NCI-H2029 (cell line): ENCODE measurements at regions not wholly inside any gene's neighbourhood (a gene's known extent, or its start where the extent isn't known, plus 50 kb on each side); places are given as distances from the start of the nearest gene placed in this dataset.

ENCODE experiments used
- DNase-seq: peaks from one replicate; lab custom pipeline; 2025; lab: John Stamatoyannopoulos, UW

DNA sequence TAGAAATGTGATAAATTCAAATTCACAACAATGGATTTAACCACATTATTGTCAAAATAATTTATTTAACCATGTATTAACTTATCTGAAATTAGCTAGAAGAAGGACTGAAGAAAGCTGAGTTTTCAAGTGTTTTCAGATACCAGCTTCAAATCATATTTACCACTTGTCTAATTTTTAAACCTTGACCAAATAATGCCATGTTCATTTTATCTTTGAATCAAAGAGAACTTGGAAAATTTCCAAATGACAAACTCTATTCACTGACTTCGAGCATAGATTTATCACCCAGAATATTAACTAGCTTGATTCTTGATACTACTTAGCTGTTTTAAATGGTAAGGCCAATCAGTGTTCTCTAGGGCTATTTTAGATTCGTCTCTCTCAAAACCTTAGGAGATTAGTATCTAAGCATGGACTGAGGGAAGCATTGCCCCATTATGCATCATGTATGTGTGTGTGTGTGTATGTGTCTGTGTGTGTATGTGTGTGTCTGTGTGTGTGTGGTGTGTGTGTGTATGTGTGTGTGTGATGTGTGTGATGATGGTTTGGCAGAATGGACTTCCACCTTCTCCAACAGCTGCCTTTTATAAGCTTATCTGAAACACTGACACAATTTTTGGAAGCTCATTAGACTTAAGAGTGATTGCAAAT, 667.5 kb upstream of the FANCL start:
- DNase-seq = no peak

- no peak for DNase-seq
Observed at GRCh38 chr2:58907644-58908043, 666.5 kb upstream of the FANCL start.

GRCh38 chr2:58906081-58906645, 665.0 kb upstream of the FANCL start:
- no peak for DNase-seq

GRCh38 chr2:58904095-58904494, 663.0 kb upstream of the FANCL start:
- no peak for DNase-seq

DNA sequence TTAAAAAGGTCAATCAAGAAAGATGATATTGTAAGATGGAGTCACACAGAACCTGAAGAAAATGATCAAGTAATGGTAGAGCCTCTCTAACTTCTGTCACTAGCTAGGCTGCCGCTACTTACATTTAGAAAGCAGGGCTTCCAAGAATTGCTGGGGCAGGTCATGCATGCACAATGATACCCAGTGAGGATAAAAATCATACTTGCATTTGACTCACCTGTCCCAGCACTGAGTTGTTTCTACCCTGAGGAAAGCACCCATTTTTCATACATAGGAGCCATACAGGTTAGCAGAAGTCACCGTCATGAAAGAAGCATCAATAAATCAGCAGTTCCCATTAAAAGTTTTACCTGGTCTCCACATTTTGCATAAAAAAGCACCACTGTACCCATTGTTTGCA, 662.3 kb upstream of the FANCL start:
- DNase-seq = no peak

DNA sequence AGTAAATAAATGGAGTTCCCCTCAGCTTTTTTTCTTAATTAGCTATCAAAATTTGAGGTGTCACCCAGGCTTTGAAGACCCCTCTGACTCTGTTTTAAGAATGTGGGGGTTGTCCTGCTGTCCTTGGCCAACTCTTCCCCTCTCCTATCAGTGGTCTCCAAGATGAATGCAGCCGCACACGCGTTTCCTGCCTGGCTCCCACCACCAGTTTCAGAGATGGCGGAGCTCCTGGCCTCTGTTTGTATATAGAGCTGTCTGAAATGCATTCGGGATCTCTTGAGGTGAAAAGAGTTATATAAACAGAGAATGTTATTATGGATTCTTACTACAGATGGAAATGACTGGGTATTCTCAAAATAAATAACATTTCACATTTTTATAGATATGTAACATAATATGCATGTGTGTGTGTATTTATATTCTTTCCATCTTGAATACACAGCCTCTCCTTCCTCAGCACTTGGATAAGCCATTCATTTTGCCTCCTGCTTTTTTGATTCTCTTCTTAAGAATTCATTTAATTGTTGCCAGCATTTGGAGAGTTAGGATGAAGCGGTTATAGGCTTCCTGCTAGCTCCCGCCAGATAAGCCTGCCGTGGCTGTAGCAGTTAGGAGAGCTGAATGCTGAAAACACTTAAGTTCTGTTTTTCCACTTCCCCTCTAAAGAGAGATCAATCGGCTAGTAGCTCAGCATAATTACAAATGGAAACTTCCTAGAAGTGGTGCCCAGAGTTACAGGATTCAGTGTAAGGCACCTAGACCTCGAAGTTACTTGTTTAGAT, 659.3 kb upstream of the FANCL start:
- DNase-seq = no peak

- DNase-seq = no peak
Observed at GRCh38 chr2:58899692-58900091, 658.6 kb upstream of the FANCL start.

GRCh38 chr2:58896638-58897037, 655.5 kb upstream of the FANCL start:
- DNase-seq = no peak

- DNase-seq = no peak
Observed at GRCh38 chr2:58895857-58896256, 654.7 kb upstream of the FANCL start.

DNA sequence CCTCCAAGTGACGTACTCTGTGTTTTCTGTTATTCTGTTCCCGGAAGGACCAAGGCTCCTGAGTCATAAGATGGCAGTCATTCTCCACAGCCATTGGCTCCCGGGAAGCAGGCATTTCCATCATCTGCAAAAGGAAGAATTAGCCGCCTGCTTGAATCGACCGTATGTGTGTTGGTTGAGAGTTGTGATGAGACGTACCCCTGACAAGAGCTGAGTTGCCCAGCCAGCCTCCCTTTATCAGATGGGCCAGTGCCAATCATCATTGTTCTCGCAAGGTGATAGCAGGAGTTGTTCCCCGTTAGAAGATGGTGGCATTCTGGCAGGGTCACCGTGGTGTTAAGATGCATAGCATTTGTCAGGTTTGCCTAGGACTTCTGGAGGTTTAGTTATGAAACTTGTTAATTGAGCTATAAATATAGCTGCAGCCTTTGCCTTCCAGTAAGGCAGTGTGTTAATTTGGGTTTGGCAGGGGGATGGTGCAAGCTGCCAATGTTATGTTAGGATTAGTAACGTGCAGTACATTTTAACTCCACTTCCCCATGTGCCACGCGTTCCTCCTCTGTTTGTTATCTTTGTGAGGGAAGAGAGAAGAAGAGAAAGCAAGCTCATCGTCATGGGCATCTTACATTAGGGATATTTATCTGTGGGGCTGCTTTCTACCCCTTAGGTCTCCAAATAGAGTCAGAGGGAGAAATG, 652.7 kb upstream of the FANCL start:
- no peak for DNase-seq

- no peak for DNase-seq
Observed at GRCh38 chr2:58891828-58892377, 650.8 kb upstream of the FANCL start.

- no peak for DNase-seq
Observed at GRCh38 chr2:58890865-58891525, 649.9 kb upstream of the FANCL start.

- DNase-seq = no peak
Observed at GRCh38 chr2:58886009-58886408, 644.9 kb upstream of the FANCL start.

- DNase-seq = no peak
Observed at GRCh38 chr2:58879834-58880233, 638.7 kb upstream of the FANCL start.

GRCh38 chr2:58878778-58879177, 637.7 kb upstream of the FANCL start:
- DNase-seq = no peak

GRCh38 chr2:58876126-58876525, 635.0 kb upstream of the FANCL start:
- no peak for DNase-seq

DNA sequence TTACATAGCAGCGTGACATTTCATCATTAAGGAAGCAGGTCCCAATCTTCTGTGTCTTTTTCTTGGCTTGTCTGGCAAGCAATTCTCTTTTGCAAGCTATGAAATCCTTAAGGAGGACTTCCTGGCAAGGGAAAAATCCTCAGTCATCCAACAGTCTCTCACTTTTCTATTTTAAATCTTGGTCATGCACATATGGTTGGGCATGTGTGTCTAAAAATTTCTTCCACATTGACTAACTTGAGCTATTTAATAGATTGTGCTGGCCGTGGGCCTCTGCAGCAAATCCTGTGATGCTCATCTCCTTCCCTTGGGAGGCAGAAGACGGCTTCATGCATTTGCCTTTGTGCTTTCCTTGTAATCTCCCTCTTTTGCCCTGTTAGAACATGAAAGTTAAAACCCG, 634.3 kb upstream of the FANCL start:
- DNase-seq = no peak

- DNase-seq = no peak
Observed at GRCh38 chr2:58871469-58872142, 630.5 kb upstream of the FANCL start.

- DNase-seq = no peak
Observed at GRCh38 chr2:58870704-58871103, 629.6 kb upstream of the FANCL start.

DNA sequence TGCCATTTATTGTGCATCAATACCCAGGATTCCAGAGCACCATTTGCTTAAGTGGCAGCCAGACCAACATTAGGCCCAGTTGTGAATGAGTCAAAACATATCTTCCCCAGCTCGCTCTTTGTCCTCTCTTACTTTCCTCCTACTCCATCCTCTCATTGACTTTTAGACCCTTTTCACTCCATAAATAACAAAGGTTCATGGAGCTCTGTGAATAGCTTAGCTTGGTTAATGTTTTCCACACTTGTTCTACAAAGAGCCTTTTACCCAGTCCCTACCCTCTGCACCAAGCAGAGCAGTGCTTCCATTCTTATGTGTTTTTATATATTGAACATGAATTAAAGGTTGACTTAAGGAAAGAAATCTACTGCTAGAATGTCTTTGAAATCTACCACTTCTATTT, 625.8 kb upstream of the FANCL start:
- DNase-seq = no peak

- DNase-seq = no peak
Observed at GRCh38 chr2:58866527-58866926, 625.4 kb upstream of the FANCL start.
